ENCODE measurements at regions not wholly inside any gene's neighbourhood (a gene's known extent, or its start where the extent isn't known, plus 50 kb on each side); places are given as distances from the start of the nearest gene placed in this dataset.

GRCh38 chr2:129775952-129776653 lies 203.4 kb upstream of the RAB6C start:
- no peak overlapping the region for H3K4me3 ChIP-seq (ENCODE audit: low read depth, low read length)
- no peak for TF ChIP-seq CTCF (conservative IDR thresholded peaks at IDR 0.05; ENCODE audit: low read depth, low read length)

DNA sequence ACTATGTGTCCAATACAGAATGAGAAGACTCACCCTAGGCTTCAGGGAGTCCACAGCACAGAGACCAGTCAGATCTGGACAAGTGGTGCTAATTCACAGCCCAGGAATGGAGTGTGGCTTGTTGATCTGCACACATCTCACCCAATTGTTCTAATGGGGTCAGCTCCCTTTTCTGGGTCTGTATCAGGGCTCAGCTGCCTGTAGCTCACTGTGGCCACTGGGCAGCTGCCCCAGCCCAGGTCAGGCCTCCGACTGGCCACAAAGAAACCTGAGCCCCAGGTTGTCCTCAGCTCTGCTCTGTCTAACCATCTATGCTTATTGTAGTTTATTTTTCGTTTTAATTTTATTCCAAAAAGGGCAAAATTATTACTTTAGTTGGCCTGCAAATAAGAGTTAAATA lies 202.3 kb upstream of the RAB6C start:
- TF ChIP-seq CTCF (conservative IDR thresholded peaks at IDR 0.05; ENCODE audit: low read depth, low read length), result no peak
- H3K4me3 ChIP-seq (ENCODE audit: low read depth, low read length), result no peak overlapping the region
- DNase-seq (ENCODE audit: low read depth), result no peak

More at GRCh38 chr2:129775952-129776653, 203.4 kb upstream of the RAB6C start:
- no peak for DNase-seq (ENCODE audit: low read depth)

- no peak overlapping the region for H3K4me3 ChIP-seq (ENCODE audit: low read depth, low read length)
- DNase-seq (ENCODE audit: low read depth), result no peak
- no peak for TF ChIP-seq CTCF (conservative IDR thresholded peaks at IDR 0.05; ENCODE audit: low read depth, low read length)
These were observed 201.5 kb upstream of the RAB6C start for GRCh38 chr2:129777762-129778583.

DNA sequence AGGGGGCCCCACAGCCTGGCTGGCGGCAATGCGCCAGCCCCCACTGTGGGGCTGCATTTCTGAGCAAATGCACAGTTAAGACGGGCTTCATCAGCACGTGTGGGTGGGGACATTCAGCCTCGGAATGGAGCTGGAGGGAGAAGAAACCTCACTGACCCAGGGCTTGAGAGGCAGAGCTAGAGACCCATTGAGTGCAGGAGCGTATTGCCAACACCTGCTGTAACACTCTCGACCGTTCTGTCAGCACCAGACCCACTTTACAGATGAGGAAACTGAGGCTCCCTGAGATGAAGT lies 200.9 kb upstream of the RAB6C start:
- TF ChIP-seq CTCF (conservative IDR thresholded peaks at IDR 0.05; ENCODE audit: low read depth, low read length), result no peak
- DNase-seq (ENCODE audit: low read depth), result no peak

DNA sequence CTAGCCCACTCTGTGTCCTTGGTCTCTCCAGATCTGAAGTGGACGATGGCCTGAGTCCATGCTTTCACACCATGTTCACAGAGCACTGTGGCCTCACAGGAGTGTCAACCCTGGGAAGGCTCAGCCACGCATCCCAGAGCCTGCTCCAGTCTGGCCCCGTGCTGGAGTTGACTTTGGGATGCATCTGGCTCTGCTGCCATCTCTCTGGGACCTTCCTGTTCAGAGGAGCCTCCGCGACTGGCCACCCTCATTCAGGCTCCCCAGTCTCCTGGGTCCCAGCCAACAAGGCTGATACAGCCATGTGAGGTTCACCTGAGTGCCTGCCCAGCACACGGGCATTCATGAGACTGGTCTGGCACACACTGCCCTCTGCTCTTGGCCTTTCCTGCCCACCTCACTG lies 199.7 kb upstream of the RAB6C start:
- H3K4me3 ChIP-seq (ENCODE audit: low read depth, low read length), result no peak overlapping the region
- DNase-seq (ENCODE audit: low read depth), result no peak
- TF ChIP-seq CTCF (conservative IDR thresholded peaks at IDR 0.05; ENCODE audit: low read depth, low read length), result no peak

More for the DNA sequence above, 200.9 kb upstream of the RAB6C start:
- H3K4me3 ChIP-seq (ENCODE audit: low read depth, low read length), result no peak overlapping the region

- DNase-seq (ENCODE audit: low read depth), result no peak
- TF ChIP-seq CTCF (conservative IDR thresholded peaks at IDR 0.05; ENCODE audit: low read depth, low read length), result no peak
- H3K4me3 ChIP-seq (ENCODE audit: low read depth, low read length), result no peak overlapping the region
These were observed 198.9 kb upstream of the RAB6C start for GRCh38 chr2:129780316-129781270.
